H1 (cell line): ENCODE measurements at regions not wholly inside any gene's neighbourhood (a gene's known extent, or its start where the extent isn't known, plus 50 kb on each side); places are given as distances from the start of the nearest gene placed in this dataset.

ENCODE experiments used
- CTCF ChIA-PET: fragments of 300-600 bp; sonication (Branson Sonifier 250); formaldehyde crosslinking; loops from one replicate; lab custom pipeline; 2021; ENCODE audit not compliant: partially characterized antibody; lab: Charles Lee
- POLR2A ChIA-PET: fragments of 300-600 bp; sonication (Branson Sonifier 250); formaldehyde crosslinking; loops from one replicate; lab custom pipeline; 2021; ENCODE audit warnings: inconsistent platforms; ENCODE audit not compliant: partially characterized antibody; lab: Charles Lee
- DNase-seq, 2 experiments: peaks; one replicate each; pipeline versions ENCODE4 v3.0.0 to v3.0.0-alpha.2; 2010 to 2022; ENCODE audit warnings: low spot score in 2 of 2, low read depth in 1 of 2, mixed read lengths in 1 of 2
- FAIRE-seq: peaks from 2 replicates; lab custom pipeline; 2011; peaks lifted over from hg19 to GRCh38; lab: Jason Lieb, UNC
- H2AFZ ChIP-seq: 2 replicates; pipeline ENCODE4 v1.8.1; 2012; ENCODE audit warnings: low read length, inconsistent platforms
- H2AK5ac ChIP-seq: 2 replicates; pipeline ENCODE4 v1.6.1; 2013; ENCODE audit warnings: low read depth, low read length
- H2BK120ac ChIP-seq: replicated peaks from 2 replicates; pipeline ENCODE3; 2013; ENCODE audit warnings: low read depth, low read length, inconsistent platforms
- H2BK12ac ChIP-seq: 2 replicates; pipeline ENCODE4 v1.6.1; 2013; ENCODE audit warnings: low read depth, low read length
- H2BK15ac ChIP-seq: 2 replicates; pipeline ENCODE4 v1.6.1; 2013; ENCODE audit warnings: low read length
- H2BK20ac ChIP-seq: 2 replicates; pipeline ENCODE4 v1.6.1; 2013; ENCODE audit warnings: low read length
- H2BK5ac ChIP-seq: 2 replicates; pipeline ENCODE4 v1.6.1; 2013; ENCODE audit warnings: low read depth, low read length
- H3K14ac ChIP-seq: 2 replicates; pipeline ENCODE4 v1.6.1; 2013; ENCODE audit warnings: inconsistent platforms; ENCODE audit not compliant: insufficient read length
- H3K18ac ChIP-seq: 2 replicates; pipeline ENCODE4 v1.6.1; 2013; ENCODE audit warnings: low read length; ENCODE audit errors: extremely low read depth
- H3K23ac ChIP-seq: 2 replicates; pipeline ENCODE4 v1.6.1; 2013; ENCODE audit warnings: inconsistent platforms; ENCODE audit not compliant: insufficient read length
- H3K23me2 ChIP-seq: 2 replicates; pipeline ENCODE4 v1.6.1; 2013; ENCODE audit warnings: low read depth, low read length
- H3K27ac ChIP-seq: 2 replicates; pipeline ENCODE4 v1.6.1; 2011; ENCODE audit warnings: low read depth, low read length, inconsistent platforms
- H3K27me3 ChIP-seq, 4 experiments: replicated peaks in 1 of 4; 1 replicate in 1 of 4; 2 replicates in 3 of 4; pipeline versions ENCODE4 v1.6.1 to v1.8.1; 2011 to 2013; ENCODE audit warnings: low read length in 3 of 4, mild to moderate bottlenecking in 3 of 4, inconsistent platforms in 2 of 4, mixed read lengths in 2 of 4, moderate library complexity in 1 of 4; ENCODE audit not compliant: control insufficient read depth in 3 of 4, insufficient read depth in 3 of 4; ENCODE audit errors: extremely low read depth in 1 of 4
- H3K36me3 ChIP-seq, 4 experiments: 2 replicates each; pipeline versions ENCODE4 v1.6.1 to v1.8.1; 2011 to 2013; ENCODE audit warnings: mild to moderate bottlenecking in 4 of 4, low read length in 3 of 4, moderate library complexity in 2 of 4, control low read depth in 1 of 4, inconsistent platforms in 1 of 4; ENCODE audit not compliant: insufficient read depth in 4 of 4, control insufficient read depth in 2 of 4
- H3K4ac ChIP-seq: replicated peaks from 2 replicates; pipeline ENCODE3; 2013; ENCODE audit warnings: low read length, low read depth, mixed read lengths, inconsistent platforms; ENCODE audit not compliant: insufficient read length
- H3K4me1 ChIP-seq, 4 experiments: replicated peaks in 1 of 4; 1 replicate in 1 of 4; 2 replicates in 3 of 4; pipeline versions ENCODE4 v1.6.1 to v1.8.1; 2011 to 2013; ENCODE audit warnings: low read length in 3 of 4, inconsistent platforms in 2 of 4, mixed read lengths in 1 of 4; ENCODE audit not compliant: insufficient read depth in 4 of 4, control insufficient read depth in 3 of 4
- H3K4me2 ChIP-seq, 2 experiments: 2 replicates each; pipeline versions ENCODE4 v1.6.1 to v1.8.1; 2011 to 2013; ENCODE audit warnings: low read depth in 2 of 2, low read length in 2 of 2, control low read depth in 1 of 2, inconsistent platforms in 1 of 2, mild to moderate bottlenecking in 1 of 2; ENCODE audit not compliant: insufficient read depth in 1 of 2
- H3K4me3 ChIP-seq, 4 experiments: fragments of 200-600, 300-600 bp in 1 of 4; sonication (generic), shearing (Covaris generic), sonication (Bioruptor Twin) in 1 of 4; 2 replicates each; pipeline versions ENCODE4 v1.5.1 to v1.8.1; 2011 to 2016; ENCODE audit warnings: low read length in 4 of 4, low read depth in 3 of 4, control low read depth in 2 of 4, inconsistent platforms in 2 of 4, mild to moderate bottlenecking in 2 of 4, mixed read lengths in 1 of 4, moderate library complexity in 1 of 4; ENCODE audit not compliant: insufficient read depth in 2 of 4; ENCODE audit errors: extremely low read depth in 1 of 4
- H3K56ac ChIP-seq: replicated peaks from 2 replicates; pipeline ENCODE3; 2013; ENCODE audit warnings: low read depth, mild to moderate bottlenecking, mixed read lengths, low read length, inconsistent platforms; ENCODE audit not compliant: insufficient read length
- H3K79me1 ChIP-seq: 2 replicates; pipeline ENCODE4 v1.6.1; 2013; ENCODE audit warnings: low read depth, low read length, control low read depth
- H3K79me2 ChIP-seq, 2 experiments: 2 replicates each; pipeline versions ENCODE4 v1.6.1 to v1.8.1; 2012 to 2013; ENCODE audit warnings: low read length in 2 of 2, mild to moderate bottlenecking in 2 of 2, inconsistent platforms in 1 of 2; ENCODE audit not compliant: insufficient read depth in 2 of 2, control insufficient read depth in 1 of 2
- H3K9ac ChIP-seq, 4 experiments: replicated peaks in 1 of 4; 1 replicate in 1 of 4; 2 replicates in 3 of 4; pipeline versions ENCODE4 v1.6.1 to v1.8.1; 2011 to 2013; ENCODE audit warnings: low read depth in 3 of 4, low read length in 3 of 4, control low read depth in 2 of 4, mild to moderate bottlenecking in 2 of 4, moderate library complexity in 2 of 4, inconsistent platforms in 1 of 4; ENCODE audit errors: extremely low read depth in 1 of 4
- H3K9me3 ChIP-seq, 2 experiments: 2 replicates each; pipeline versions ENCODE4 v1.6.1 to v1.8.1; 2012 to 2013; ENCODE audit warnings: mild to moderate bottlenecking in 2 of 2, moderate library complexity in 2 of 2, control low read depth in 1 of 2, inconsistent platforms in 1 of 2, low read depth in 1 of 2, low read length in 1 of 2, mixed read lengths in 1 of 2; ENCODE audit not compliant: insufficient read depth in 2 of 2
- H4K20me1 ChIP-seq, 2 experiments: replicated peaks in 1 of 2; 2 replicates each; pipeline versions ENCODE3 to v1.8.1; 2011 to 2013; ENCODE audit warnings: inconsistent platforms in 2 of 2, low read length in 2 of 2, mild to moderate bottlenecking in 1 of 2; ENCODE audit not compliant: insufficient read depth in 2 of 2, control insufficient read depth in 1 of 2
- H4K5ac ChIP-seq: 2 replicates; pipeline ENCODE4 v1.6.1; 2013; ENCODE audit warnings: low read length, low read depth, mixed read lengths, inconsistent platforms; ENCODE audit not compliant: insufficient read length
- H4K8ac ChIP-seq: 2 replicates; pipeline ENCODE4 v1.8.0; 2013; ENCODE audit warnings: mild to moderate bottlenecking, moderate library complexity, low read length, inconsistent platforms; ENCODE audit not compliant: insufficient read depth; ENCODE audit errors: extremely low read depth
- H4K91ac ChIP-seq: replicated peaks from 2 replicates; pipeline ENCODE3; 2013; ENCODE audit warnings: low read length, mixed read lengths, inconsistent platforms; ENCODE audit not compliant: insufficient read length
- ASH2L ChIP-seq: fragments of 200-600, 300-600 bp; sonication (generic); IDR thresholded peaks from one replicate; pipeline ENCODE4 v1.7.1; 2017; ENCODE audit warnings: low read length
- BCL11A ChIP-seq, 2 experiments: IDR thresholded peaks; one replicate each; pipeline ENCODE4 v1.6.1; 2011; ENCODE audit warnings: low read depth in 2 of 2, low read length in 2 of 2, mild to moderate bottlenecking in 2 of 2
- GABPA ChIP-seq: IDR thresholded peaks from 2 replicates; pipeline ENCODE4 v1.6.1; 2011; ENCODE audit warnings: mild to moderate bottlenecking, low read length, moderate library complexity, borderline replicate concordance; ENCODE audit not compliant: insufficient read depth
- JUN ChIP-seq: IDR thresholded peaks from 2 replicates; pipeline ENCODE4 v1.6.1; 2011; ENCODE audit warnings: low read depth, mild to moderate bottlenecking, improper control_type of control experiment, low read length
- KDM4A ChIP-seq: IDR thresholded peaks from one replicate; pipeline ENCODE4 v1.7.1; 2012; ENCODE audit warnings: low read depth, mild to moderate bottlenecking, moderate library complexity, low read length, inconsistent platforms; ENCODE audit not compliant: severe bottlenecking
- NRF1 ChIP-seq: IDR thresholded peaks from 2 replicates; pipeline ENCODE4 v1.6.1; 2011; ENCODE audit warnings: mild to moderate bottlenecking, low read depth, low read length, improper control_type of control experiment
- RAD21 ChIP-seq, 2 experiments: IDR thresholded peaks in 1 of 2; conservative IDR thresholded peaks in 1 of 2; 2 replicates each; pipeline ENCODE4 v1.6.1; 2011; ENCODE audit warnings: low read depth in 2 of 2, low read length in 2 of 2, improper control_type of control experiment in 1 of 2, inconsistent platforms in 1 of 2, mild to moderate bottlenecking in 1 of 2, moderate library complexity in 1 of 2
- SP4 ChIP-seq: IDR thresholded peaks from 2 replicates; pipeline ENCODE4 v1.6.1; 2012; ENCODE audit warnings: low read length, inconsistent platforms
- SRF ChIP-seq: IDR thresholded peaks from 2 replicates; pipeline ENCODE4 v1.6.1; 2011; ENCODE audit warnings: mild to moderate bottlenecking, low read depth, low read length, moderate library complexity
- TCF12 ChIP-seq: IDR thresholded peaks from 2 replicates; pipeline ENCODE4 v1.6.1; 2011; ENCODE audit warnings: low read depth, mild to moderate bottlenecking, low read length
- WGBS, 2 experiments: shearing (Covaris generic) in 1 of 2; methylation state at CpG; one replicate each; pipeline versions ENCODE4 v1.1.6 to v1.1.7; 2013 to 2015; ENCODE audit warnings: low lambda C conversion rate in 2 of 2, mixed read lengths in 2 of 2, inconsistent platforms in 1 of 2, low coverage in 1 of 2, missing lambda C conversion rate in 1 of 2; ENCODE audit not compliant: insufficient replicate concordance in 2 of 2, insufficient coverage in 1 of 2, insufficient read length in 1 of 2; ENCODE audit errors: extremely low coverage in 1 of 2, missing lambda C conversion rate in 1 of 2; 5-methylcytosine and 5-hydroxymethylcytosine counted together
- TF ChIP-seq, protein P1 (sequence below): IDR thresholded peaks from 2 replicates; pipeline ENCODE4 v1.6.1; 2012; ENCODE audit warnings: inconsistent platforms
- TF ChIP-seq, protein P2 (sequence below): IDR thresholded peaks from 2 replicates; pipeline ENCODE4 v1.6.1; 2012; ENCODE audit warnings: low read length, inconsistent platforms

- Histone ChIP-seq H2BK5ac (no peak overlapping the region), H3K27me3 (no peaks in the 10 kb centered on the region), H2BK120ac (no peak overlapping the region), H3K79me1 (no peaks in the 10 kb centered on the region), H3K27ac (no peak overlapping the region), H4K20me1 (no peaks in the 10 kb centered on the region), H4K8ac (no peak overlapping the region), H3K23ac (no peak overlapping the region), H3K18ac (no peak overlapping the region), H2AK5ac (no peak overlapping the region), H2BK15ac (no peak overlapping the region), H3K4me2 (no peak overlapping the region), H3K4me1 (no peaks in the 10 kb centered on the region), H3K9me3 (0 out of 4 replicates have a peak, but pooled peaks cover 3% of the 10 kb centered on the region in 2 experiments), H4K91ac (no peak overlapping the region), H3K4ac (no peak overlapping the region), H3K14ac (no peak overlapping the region), H3K56ac (no peak overlapping the region), H3K9ac (no peak overlapping the region), H3K4me3 (no peak overlapping the region), H3K23me2 (no peaks in the 10 kb centered on the region), H2AFZ (no peak overlapping the region), H4K5ac (no peak overlapping the region), H2BK12ac (no peak overlapping the region), H3K36me3 (no peaks in the 10 kb centered on the region), H2BK20ac (no peak overlapping the region), H3K79me2 (no peaks in the 10 kb centered on the region)
- 84% methylated on average over 3 of the region's 3 CpGs; no CpG with 5 or more reads in 1 of the 2 experiments for WGBS, 2 experiments
- FAIRE-seq: no peak
- no peak for DNase-seq
- ChIA-PET POLR2A (no interaction called here), CTCF (interaction anchor here (1.3 kb wide), 1 partner anchor 11 kb away, joined by 3 read pairs; no protein-coding TSS in a partner anchor)
- TF ChIP-seq ASH2L (no peak), NRF1 (no peak), JUN (no peak), RAD21 (IDR thresholded peaks at IDR 0.05 in 1 of 2, conservative IDR thresholded peaks at IDR 0.05 in 1 of 2; ENCODE audit: low read depth in 2 of 2, low read length in 2 of 2) (no peak), TCF12 (no peak), SP4 (no peak), GABPA (no peak), KDM4A (no peak), SRF (no peak), BCL11A (IDR thresholded peaks at IDR 0.05; ENCODE audit: low read depth in 2 of 2, low read length in 2 of 2) (no peak)
- TF ChIP-seq, protein P1, sequence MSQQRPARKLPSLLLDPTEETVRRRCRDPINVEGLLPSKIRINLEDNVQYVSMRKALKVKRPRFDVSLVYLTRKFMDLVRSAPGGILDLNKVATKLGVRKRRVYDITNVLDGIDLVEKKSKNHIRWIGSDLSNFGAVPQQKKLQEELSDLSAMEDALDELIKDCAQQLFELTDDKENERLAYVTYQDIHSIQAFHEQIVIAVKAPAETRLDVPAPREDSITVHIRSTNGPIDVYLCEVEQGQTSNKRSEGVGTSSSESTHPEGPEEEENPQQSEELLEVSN: no peak
- TF ChIP-seq, protein P2, sequence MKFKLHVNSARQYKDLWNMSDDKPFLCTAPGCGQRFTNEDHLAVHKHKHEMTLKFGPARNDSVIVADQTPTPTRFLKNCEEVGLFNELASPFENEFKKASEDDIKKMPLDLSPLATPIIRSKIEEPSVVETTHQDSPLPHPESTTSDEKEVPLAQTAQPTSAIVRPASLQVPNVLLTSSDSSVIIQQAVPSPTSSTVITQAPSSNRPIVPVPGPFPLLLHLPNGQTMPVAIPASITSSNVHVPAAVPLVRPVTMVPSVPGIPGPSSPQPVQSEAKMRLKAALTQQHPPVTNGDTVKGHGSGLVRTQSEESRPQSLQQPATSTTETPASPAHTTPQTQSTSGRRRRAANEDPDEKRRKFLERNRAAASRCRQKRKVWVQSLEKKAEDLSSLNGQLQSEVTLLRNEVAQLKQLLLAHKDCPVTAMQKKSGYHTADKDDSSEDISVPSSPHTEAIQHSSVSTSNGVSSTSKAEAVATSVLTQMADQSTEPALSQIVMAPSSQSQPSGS: no peak
These were observed 239.7 kb downstream of the RPLP1 start for GRCh38 chr15:69692342-69692741.
